H1 (cell line): ENCODE measurements at regions not wholly inside any gene's neighbourhood (a gene's known extent, or its start where the extent isn't known, plus 50 kb on each side); places are given as distances from the start of the nearest gene placed in this dataset.

Source experiments
- ATF2 ChIP-seq: IDR thresholded peaks from 2 replicates; pipeline ENCODE4 v1.6.1; 2012; ENCODE audit warnings: low read length, inconsistent platforms
- CHD7 ChIP-seq: fragments of 300-600 bp; sonication (generic); IDR thresholded peaks from 2 replicates; pipeline ENCODE4 v1.7.1; 2012; ENCODE audit warnings: low read length, moderate library complexity, mild to moderate bottlenecking, inconsistent platforms; ENCODE audit not compliant: insufficient replicate concordance
- EGR1 ChIP-seq: IDR thresholded peaks from 2 replicates; pipeline ENCODE4 v1.6.1; 2011; ENCODE audit warnings: low read depth, low read length, borderline replicate concordance
- EP300 ChIP-seq, 2 experiments: IDR thresholded peaks; 1 replicate in 1 of 2; 2 replicates in 1 of 2; pipeline ENCODE4 v1.6.1; 2011 to 2012; ENCODE audit warnings: low read depth in 2 of 2, low read length in 2 of 2, mild to moderate bottlenecking in 2 of 2, borderline replicate concordance in 1 of 2, inconsistent platforms in 1 of 2, moderate library complexity in 1 of 2
- JUN ChIP-seq: IDR thresholded peaks from 2 replicates; pipeline ENCODE4 v1.6.1; 2011; ENCODE audit warnings: low read depth, mild to moderate bottlenecking, improper control_type of control experiment, low read length
- PHF8 ChIP-seq: fragments of 200-600 bp; sonication (generic); conservative IDR thresholded peaks from 2 replicates; pipeline ENCODE4 v1.7.1; 2012; ENCODE audit warnings: low read depth, mild to moderate bottlenecking, inconsistent platforms, low read length, moderate library complexity
- POLR2AphosphoS5 ChIP-seq: IDR thresholded peaks from 2 replicates; pipeline ENCODE4 v1.6.1; 2011; ENCODE audit warnings: low read depth, low read length

GRCh38 chr6:165745492-165745891 is 82.5 kb upstream of the PDE10A start (continued):
- TF ChIP-seq CHD7 = no peak
- no peak for TF ChIP-seq EP300 (IDR thresholded peaks at IDR 0.05; ENCODE audit: borderline replicate concordance in 1 of 2, low read depth in 2 of 2, low read length in 2 of 2)
- TF ChIP-seq EGR1 = no peak
- TF ChIP-seq JUN = no peak
- TF ChIP-seq POLR2AphosphoS5 = no peak
- no peak for TF ChIP-seq PHF8
- TF ChIP-seq ATF2 = no peak
